ENCODE measurements at regions not wholly inside any gene's neighbourhood (a gene's known extent, or its start where the extent isn't known, plus 50 kb on each side); places are given as distances from the start of the nearest gene placed in this dataset.

- no peak overlapping the region for H2AFZ ChIP-seq (ENCODE audit: insufficient read depth, low read depth, low read length, poor library complexity, severe bottlenecking)
- H3K4me3 ChIP-seq (replicated peaks in 1 of 3; ENCODE audit: low read depth in 2 of 3, low read length in 3 of 3), result peak overlapping the region in 1 of 3 experiments; percentile 22
- H3K27me3 Mint-ChIP-seq (ENCODE audit: low read depth in 3 of 3), result peaks cover 0 to 2% (median 0%) of the 10 kb centered on the region in 3 donors
- peaks cover 27 to 34% of the 10 kb centered on the region in 2 donors for H3K4me1 ChIP-seq (ENCODE audit: control insufficient read depth in 1 of 2, insufficient read depth in 2 of 2, low read length in 2 of 2)
- H3K27me3 ChIP-seq (ENCODE audit: control insufficient read depth in 2 of 2, insufficient read depth in 2 of 2, low read length in 2 of 2), result no peaks in the 10 kb centered on the region
- peak overlapping the region; percentile 74 for H3K27ac ChIP-seq (ENCODE audit: low read depth in 1 of 2, low read length in 2 of 2)
- peak overlapping the region; percentile 84 to 96 (median 89) for H3K27ac Mint-ChIP-seq
- H3K9me3 Mint-ChIP-seq, result peaks cover 0 to 2% (median 0%) of the 10 kb centered on the region in 7 donors
- no peaks in the 10 kb centered on the region for H3K9me3 ChIP-seq (replicated peaks in 1 of 2; ENCODE audit: control insufficient read depth in 1 of 2, insufficient read depth in 1 of 2, low read length in 2 of 2)
- H4K20me1 ChIP-seq (ENCODE audit: insufficient read depth, low read length), result no peaks in the 10 kb centered on the region
- H3K36me3 Mint-ChIP-seq, result no peaks in the 10 kb centered on the region
- 83% methylated on average over 1 of the region's 5 CpGs for WGBS (ENCODE audit: insufficient coverage)
- no peaks in the 10 kb centered on the region for H3K36me3 ChIP-seq (replicated peaks in 1 of 2; ENCODE audit: control insufficient read depth in 1 of 2, insufficient read depth in 2 of 2, low read length in 2 of 2)
- H3K4me3 Mint-ChIP-seq, result peak overlapping the region; percentile 30 to 62
- TF ChIP-seq, protein P1, sequence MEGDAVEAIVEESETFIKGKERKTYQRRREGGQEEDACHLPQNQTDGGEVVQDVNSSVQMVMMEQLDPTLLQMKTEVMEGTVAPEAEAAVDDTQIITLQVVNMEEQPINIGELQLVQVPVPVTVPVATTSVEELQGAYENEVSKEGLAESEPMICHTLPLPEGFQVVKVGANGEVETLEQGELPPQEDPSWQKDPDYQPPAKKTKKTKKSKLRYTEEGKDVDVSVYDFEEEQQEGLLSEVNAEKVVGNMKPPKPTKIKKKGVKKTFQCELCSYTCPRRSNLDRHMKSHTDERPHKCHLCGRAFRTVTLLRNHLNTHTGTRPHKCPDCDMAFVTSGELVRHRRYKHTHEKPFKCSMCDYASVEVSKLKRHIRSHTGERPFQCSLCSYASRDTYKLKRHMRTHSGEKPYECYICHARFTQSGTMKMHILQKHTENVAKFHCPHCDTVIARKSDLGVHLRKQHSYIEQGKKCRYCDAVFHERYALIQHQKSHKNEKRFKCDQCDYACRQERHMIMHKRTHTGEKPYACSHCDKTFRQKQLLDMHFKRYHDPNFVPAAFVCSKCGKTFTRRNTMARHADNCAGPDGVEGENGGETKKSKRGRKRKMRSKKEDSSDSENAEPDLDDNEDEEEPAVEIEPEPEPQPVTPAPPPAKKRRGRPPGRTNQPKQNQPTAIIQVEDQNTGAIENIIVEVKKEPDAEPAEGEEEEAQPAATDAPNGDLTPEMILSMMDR (IDR thresholded peaks at IDR 0.05), result no peak
- DNase-seq, result peak in 2 of 3 donors; percentile 25 to 56
- no peaks in the 10 kb centered on the region for H3K79me2 ChIP-seq (ENCODE audit: insufficient read depth, low read length)
- H3K4me1 Mint-ChIP-seq, result peaks cover 31% of the 10 kb centered on the region
- H3K9ac ChIP-seq (ENCODE audit: insufficient read depth, low read length, poor library complexity, severe bottlenecking), result no peak overlapping the region
- intact Hi-C loops (cut with micrococcal nuclease), result loop anchor here in 1 of 2 donors (10.0 kb wide), 1 partner anchor 50 kb away; no protein-coding TSS in a partner anchor
- peak overlapping the region; percentile 25 for H3K4me2 ChIP-seq (replicated peaks; ENCODE audit: extremely low read depth, low read length, poor library complexity, severe bottlenecking)
Measured at GRCh38 chr6:105934708-105935107, 151.4 kb upstream of the PRDM1 start.

DNA sequence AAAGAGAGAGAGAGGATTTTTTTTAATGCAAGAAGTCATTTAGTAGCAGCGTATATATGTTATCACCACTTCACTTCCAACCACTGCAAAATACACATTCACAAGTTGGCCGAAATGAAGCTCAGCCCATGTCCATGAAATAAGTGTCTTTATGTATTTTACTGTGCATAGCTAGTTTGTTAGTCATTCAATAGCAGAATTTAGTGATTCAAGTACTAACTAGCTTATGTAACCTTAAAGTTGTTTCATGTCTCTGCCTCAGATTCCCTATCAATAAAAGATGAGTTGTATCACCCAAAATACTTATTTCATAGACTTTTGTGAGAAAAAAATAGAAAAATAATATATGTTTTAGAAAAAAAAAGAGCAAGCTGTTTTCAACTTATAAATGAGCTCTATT, 153.7 kb upstream of the PRDM1 start:
- Histone ChIP-seq H3K27me3 (ENCODE audit: control insufficient read depth in 2 of 2, insufficient read depth in 2 of 2, low read length in 2 of 2) (no peaks in the 10 kb centered on the region), H3K79me2 (ENCODE audit: insufficient read depth, low read length) (no peaks in the 10 kb centered on the region), H3K27ac (ENCODE audit: low read depth in 1 of 2, low read length in 2 of 2) (no peak overlapping the region), H3K4me1 (ENCODE audit: control insufficient read depth in 1 of 2, insufficient read depth in 2 of 2, low read length in 2 of 2) (peaks cover 22 to 34% of the 10 kb centered on the region in 2 donors), H3K4me3 (replicated peaks in 1 of 3; ENCODE audit: low read depth in 2 of 3, low read length in 3 of 3) (no peak overlapping the region), H4K20me1 (ENCODE audit: insufficient read depth, low read length) (no peaks in the 10 kb centered on the region), H3K9me3 (replicated peaks in 1 of 2; ENCODE audit: control insufficient read depth in 1 of 2, insufficient read depth in 1 of 2, low read length in 2 of 2) (no peaks in the 10 kb centered on the region), H2AFZ (ENCODE audit: insufficient read depth, low read depth, low read length, poor library complexity, severe bottlenecking) (no peak overlapping the region), H3K36me3 (replicated peaks in 1 of 2; ENCODE audit: control insufficient read depth in 1 of 2, insufficient read depth in 2 of 2, low read length in 2 of 2) (no peaks in the 10 kb centered on the region), H3K9ac (ENCODE audit: insufficient read depth, low read length, poor library complexity, severe bottlenecking) (no peak overlapping the region), H3K4me2 (replicated peaks; ENCODE audit: extremely low read depth, low read length, poor library complexity, severe bottlenecking) (no peak overlapping the region)
- no peaks in the 10 kb centered on the region for H3K27me3 Mint-ChIP-seq (ENCODE audit: low read depth in 3 of 3)
- TF ChIP-seq, protein P1 (IDR thresholded peaks at IDR 0.05), result no peak
- no peak overlapping the region for H3K4me3 Mint-ChIP-seq
- no peak for DNase-seq
- no peak overlapping the region for H3K27ac Mint-ChIP-seq
- no CpG with 5 or more reads among the region's 2 CpGs for WGBS (ENCODE audit: insufficient coverage)
- H3K9me3 Mint-ChIP-seq, result peaks cover 0 to 2% (median 0%) of the 10 kb centered on the region in 7 donors
- H3K36me3 Mint-ChIP-seq, result no peaks in the 10 kb centered on the region
- peaks cover 29% of the 10 kb centered on the region for H3K4me1 Mint-ChIP-seq
- intact Hi-C loops (cut with micrococcal nuclease), result loop anchor here in 1 of 2 donors (10.0 kb wide), 1 partner anchor 48 kb away; no protein-coding TSS in a partner anchor
